BJ (cell line): ENCODE measurements at regions not wholly inside any gene's neighbourhood (a gene's known extent, or its start where the extent isn't known, plus 50 kb on each side); places are given as distances from the start of the nearest gene placed in this dataset.

ENCODE experiments used
- CTCF ChIA-PET: fragments of 350-600 bp; formaldehyde crosslinking; extraction: SDS; loops from one replicate; lab custom pipeline; 2021; ENCODE audit warnings: antibody characterized with exemption, inconsistent platforms; lab: Yijun Ruan, JAX
- POLR2A ChIA-PET: fragments of 300-600 bp; sonication (Branson Sonifier 250); formaldehyde crosslinking; extraction: SDS; loops from one replicate; lab custom pipeline; 2021; ENCODE audit warnings: antibody characterized with exemption; lab: Charles Lee
- DNase-seq: peaks from one replicate; pipeline ENCODE4 v3.0.0-alpha.2; 2011; ENCODE audit warnings: low read depth
- H3K27me3 ChIP-seq: 2 replicates; pipeline ENCODE4 v1.6.0; 2011; ENCODE audit warnings: low read length; ENCODE audit not compliant: control insufficient read depth, insufficient read depth
- H3K36me3 ChIP-seq: 2 replicates; pipeline ENCODE4 v1.5.1; 2011; ENCODE audit warnings: low read length; ENCODE audit not compliant: control insufficient read depth, insufficient read depth
- H3K4me3 ChIP-seq: 2 replicates; pipeline ENCODE4 v1.5.1; 2011; ENCODE audit warnings: low read depth, mild to moderate bottlenecking, control low read depth, low read length
- CTCF ChIP-seq: IDR thresholded peaks from 2 replicates; pipeline ENCODE4 v1.5.1; 2011; ENCODE audit warnings: low read depth, mild to moderate bottlenecking, control low read depth, inconsistent platforms, low read length, moderate library complexity; ENCODE audit not compliant: insufficient read depth

- ChIA-PET POLR2A (no interaction called here), CTCF (no interaction called here)
- Histone ChIP-seq H3K36me3 (no peaks in the 10 kb centered on the region), H3K4me3 (no peak overlapping the region), H3K27me3 (no peaks in the 10 kb centered on the region)
- no peak for DNase-seq
- no peak for TF ChIP-seq CTCF
Observed at GRCh38 chr2:34201099-34201498, 602.0 kb upstream of the FAM98A start.

- ChIA-PET POLR2A (no interaction called here), CTCF (no interaction called here)
- Histone ChIP-seq H3K4me3 (no peak overlapping the region), H3K27me3 (no peaks in the 10 kb centered on the region), H3K36me3 (no peaks in the 10 kb centered on the region)
- no peak for TF ChIP-seq CTCF
- no peak for DNase-seq
Observed at GRCh38 chr2:34199971-34200370, 600.9 kb upstream of the FAM98A start.

GRCh38 chr2:34193164-34193563 is 594.1 kb upstream of the FAM98A start:
- DNase-seq = no peak
- no peaks in the 10 kb centered on the region for H3K27me3 ChIP-seq
- no peaks in the 10 kb centered on the region for H3K36me3 ChIP-seq
- ChIA-PET CTCF (no interaction called here), POLR2A (no interaction called here)
- no peak overlapping the region for H3K4me3 ChIP-seq
- TF ChIP-seq CTCF = no peak

- no peak for TF ChIP-seq CTCF
- Histone ChIP-seq H3K4me3 (no peak overlapping the region), H3K36me3 (no peaks in the 10 kb centered on the region), H3K27me3 (no peaks in the 10 kb centered on the region)
- DNase-seq = no peak
- CTCF ChIA-PET = no interaction called here
- POLR2A ChIA-PET = no interaction called here
Observed at GRCh38 chr2:34188464-34189303, 589.6 kb upstream of the FAM98A start.

GRCh38 chr2:34179511-34179910 is 580.4 kb upstream of the FAM98A start:
- no peak for TF ChIP-seq CTCF
- CTCF ChIA-PET = no interaction called here
- no peak for DNase-seq

More at GRCh38 chr2:34179511-34179910, 580.4 kb upstream of the FAM98A start:
- no peaks in the 10 kb centered on the region for H3K36me3 ChIP-seq
- H3K27me3 ChIP-seq = no peaks in the 10 kb centered on the region
- no peak overlapping the region for H3K4me3 ChIP-seq
- POLR2A ChIA-PET = no interaction called here
